Uterus (tissue), 3 donors: ENCODE measurements at regions not wholly inside any gene's neighbourhood (a gene's known extent, or its start where the extent isn't known, plus 50 kb on each side); places are given as distances from the start of the nearest gene placed in this dataset.
"Not testable (repeated sequence)": the region's sequence is repeated elsewhere in the genome, so short reads cannot be mapped to it uniquely, and the experiment has no call there.

Experiments
- DNase-seq, 2 donors: peaks; one replicate each; pipeline ENCODE4 v3.0.0-alpha.2; 2019 to 2020
- H3K27ac ChIP-seq, 2 donors: fragments of 200-600 bp; sonication (generic); 1 replicate in 1 of 2; 2 replicates in 1 of 2; pipeline ENCODE4 v1.5.1; 2016 to 2018
- H3K27me3 ChIP-seq, 2 donors: fragments of 200-600 bp; sonication (generic); one replicate each; pipeline ENCODE4 v1.5.1; 2018 to 2019; ENCODE audit warnings: control low read depth in 1 of 2
- H3K36me3 ChIP-seq, 2 donors: fragments of 200-600 bp; sonication (generic); one replicate each; pipeline ENCODE4 v1.5.1; 2019; ENCODE audit warnings: control low read depth in 1 of 2
- H3K4me1 ChIP-seq, 2 donors: fragments of 200-600 bp; sonication (generic); one replicate each; pipeline ENCODE4 v1.5.1; 2018 to 2019; ENCODE audit warnings: control low read depth in 1 of 2
- H3K4me3 ChIP-seq, 2 donors: fragments of 200-600 bp; sonication (generic); 1 replicate in 1 of 2; 2 replicates in 1 of 2; pipeline ENCODE4 v1.5.1; 2018 to 2019; ENCODE audit warnings: mild to moderate bottlenecking in 1 of 2
- H3K9me3 ChIP-seq, 2 donors: fragments of 200-600 bp; sonication (generic); one replicate each; pipeline ENCODE4 v1.5.1; 2019; ENCODE audit warnings: control low read depth in 1 of 2
- CTCF ChIP-seq, 4 experiments: fragments of 200-600 bp in 2 of 4; fragments of 450-650 bp in 2 of 4; sonication (generic) in 2 of 4; IDR thresholded peaks; one replicate each; pipeline ENCODE4 v1.5.1; 2016 to 2019; ENCODE audit warnings: antibody characterized with exemption in 4 of 4, mild to moderate bottlenecking in 2 of 4, moderate library complexity in 1 of 4
- POLR2A ChIP-seq, 2 donors: fragments of 450-650 bp; IDR thresholded peaks; one replicate each; pipeline ENCODE4 v1.6.1; 2016; ENCODE audit warnings: antibody characterized with exemption in 2 of 2, mild to moderate bottlenecking in 1 of 2, moderate library complexity in 1 of 2
- intact Hi-C: fragments of 100-400 bp; cut with DNase I; formaldehyde crosslinking; loops from one replicate; pipeline ENCODE4 v1.15.1; 2023; ENCODE audit warnings: low total_unique reads
- donor health status: DM: yes; HTN: yes; CAD: no.

GRCh38 chr3:164007765-164008164, 1070.5 kb downstream of the SI start:
- Histone ChIP-seq H3K4me3 (no peak overlapping the region), H3K27ac (no peak overlapping the region), H3K36me3 (no peaks in the 10 kb centered on the region), H3K4me1 (no peaks in the 10 kb centered on the region), H3K9me3 (no peaks in the 10 kb centered on the region), H3K27me3 (no peaks in the 10 kb centered on the region)
- no peak for DNase-seq
- intact Hi-C loops: no loop called here
- TF ChIP-seq POLR2A (IDR thresholded peaks at IDR 0.05): no peak
- no peak for TF ChIP-seq CTCF (IDR thresholded peaks at IDR 0.05)

GRCh38 chr3:164004205-164004604, 1074.1 kb downstream of the SI start:
- no peak overlapping the region for H3K4me3 ChIP-seq
- H3K27ac ChIP-seq: no peak overlapping the region
- intact Hi-C loops: no loop called here
- H3K9me3 ChIP-seq: no peaks in the 10 kb centered on the region
- H3K4me1 ChIP-seq: no peaks in the 10 kb centered on the region
- TF ChIP-seq CTCF (IDR thresholded peaks at IDR 0.05) (no peak), POLR2A (IDR thresholded peaks at IDR 0.05) (no peak)
- no peaks in the 10 kb centered on the region for H3K27me3 ChIP-seq
- no peaks in the 10 kb centered on the region for H3K36me3 ChIP-seq
- no peak for DNase-seq

GRCh38 chr3:164003016-164003415, 1075.3 kb downstream of the SI start:
- H3K36me3 ChIP-seq, H3K27me3 ChIP-seq, H3K4me3 ChIP-seq, intact Hi-C loops, H3K9me3 ChIP-seq, H3K4me1 ChIP-seq, DNase-seq, H3K27ac ChIP-seq: not testable (repeated sequence)

GRCh38 chr3:163983940-163984339, 1094.4 kb downstream of the SI start:
- Histone ChIP-seq H3K27me3 (no peaks in the 10 kb centered on the region), H3K36me3 (no peaks in the 10 kb centered on the region), H3K27ac (no peak overlapping the region), H3K9me3 (no peaks in the 10 kb centered on the region), H3K4me3 (no peak overlapping the region), H3K4me1 (no peaks in the 10 kb centered on the region)
- intact Hi-C loops: no loop called here
- TF ChIP-seq POLR2A (IDR thresholded peaks at IDR 0.05) (no peak), CTCF (IDR thresholded peaks at IDR 0.05) (no peak)
- DNase-seq: no peak

- H3K9me3 ChIP-seq: no peaks in the 10 kb centered on the region
- intact Hi-C loops: no loop called here
- no peak for DNase-seq
- TF ChIP-seq CTCF (IDR thresholded peaks at IDR 0.05) (no peak), POLR2A (IDR thresholded peaks at IDR 0.05) (no peak)
- H3K27me3 ChIP-seq: no peaks in the 10 kb centered on the region
- no peak overlapping the region for H3K27ac ChIP-seq
- no peak overlapping the region for H3K4me3 ChIP-seq
- no peaks in the 10 kb centered on the region for H3K4me1 ChIP-seq
- H3K36me3 ChIP-seq: peaks cover 0 to 3% of the 10 kb centered on the region in 2 donors
These were observed 1106.4 kb downstream of the SI start for GRCh38 chr3:163971861-163972260.

GRCh38 chr3:163957072-163957471, 1121.2 kb downstream of the SI start:
- H3K36me3 ChIP-seq: no peaks in the 10 kb centered on the region
- H3K27ac ChIP-seq: no peak overlapping the region
- intact Hi-C loops: no loop called here
- H3K27me3 ChIP-seq: no peaks in the 10 kb centered on the region
- no peak for DNase-seq
- H3K4me3 ChIP-seq: no peak overlapping the region
- no peaks in the 10 kb centered on the region for H3K4me1 ChIP-seq
- TF ChIP-seq CTCF (IDR thresholded peaks at IDR 0.05) (no peak), POLR2A (IDR thresholded peaks at IDR 0.05) (no peak)
- H3K9me3 ChIP-seq: no peaks in the 10 kb centered on the region
